ENCODE measurements at regions not wholly inside any gene's neighbourhood (a gene's known extent, or its start where the extent isn't known, plus 50 kb on each side); places are given as distances from the start of the nearest gene placed in this dataset.

GRCh38 chr9:107638521-107639310 lies 149.1 kb upstream of the KLF4 start:
- Mint-ChIP-seq H3K9me3 (no peaks in the 10 kb centered on the region), H3K27ac (0 out of 7 replicates have a peak overlapping the region, but pooled peaks of 1 of the 3 experiments have one; percentile 44), H3K36me3 (ENCODE audit: insufficient read depth in 1 of 3, low read depth in 3 of 3) (no peaks in the 10 kb centered on the region), H3K27me3 (ENCODE audit: low read depth) (peaks cover 35% of the 10 kb centered on the region), H3K4me3 (peak overlapping the region; percentile 66 to 77), H3K4me1 (peaks cover 14 to 27% of the 10 kb centered on the region in 2 experiments)
- H3K14ac ChIP-seq (ENCODE audit: insufficient read depth, low read length), result no peak overlapping the region
- H3K4me2 ChIP-seq (ENCODE audit: insufficient read depth, insufficient read length, low read length), result no peak overlapping the region
- no peak overlapping the region for H2BK120ac ChIP-seq (ENCODE audit: low read depth, low read length, poor library complexity, severe bottlenecking)
- no peaks in the 10 kb centered on the region for H3K79me1 ChIP-seq (ENCODE audit: insufficient read depth, low read depth, low read length, poor library complexity, severe bottlenecking)
- H2AFZ ChIP-seq (ENCODE audit: low read length), result no peak overlapping the region
- no peak overlapping the region for H4K8ac ChIP-seq (replicated peaks; ENCODE audit: insufficient read length, low read depth, low read length)
- no peak overlapping the region for H3K27ac ChIP-seq (ENCODE audit: insufficient read length, low read depth, low read length)
- H3K23me2 ChIP-seq (ENCODE audit: insufficient read length, low read depth, low read length, poor library complexity, severe bottlenecking), result peaks cover 10% of the 10 kb centered on the region
- H3K27me3 ChIP-seq (ENCODE audit: insufficient read depth, low read length), result no peaks in the 10 kb centered on the region
- H3K4me1 ChIP-seq (ENCODE audit: insufficient read depth, low read length), result peaks cover under 1% of the 10 kb centered on the region; the same call in 1 of the 2 replicates
- H3K79me2 ChIP-seq (ENCODE audit: insufficient read depth, low read length), result no peaks in the 10 kb centered on the region
- TF ChIP-seq, protein P1, sequence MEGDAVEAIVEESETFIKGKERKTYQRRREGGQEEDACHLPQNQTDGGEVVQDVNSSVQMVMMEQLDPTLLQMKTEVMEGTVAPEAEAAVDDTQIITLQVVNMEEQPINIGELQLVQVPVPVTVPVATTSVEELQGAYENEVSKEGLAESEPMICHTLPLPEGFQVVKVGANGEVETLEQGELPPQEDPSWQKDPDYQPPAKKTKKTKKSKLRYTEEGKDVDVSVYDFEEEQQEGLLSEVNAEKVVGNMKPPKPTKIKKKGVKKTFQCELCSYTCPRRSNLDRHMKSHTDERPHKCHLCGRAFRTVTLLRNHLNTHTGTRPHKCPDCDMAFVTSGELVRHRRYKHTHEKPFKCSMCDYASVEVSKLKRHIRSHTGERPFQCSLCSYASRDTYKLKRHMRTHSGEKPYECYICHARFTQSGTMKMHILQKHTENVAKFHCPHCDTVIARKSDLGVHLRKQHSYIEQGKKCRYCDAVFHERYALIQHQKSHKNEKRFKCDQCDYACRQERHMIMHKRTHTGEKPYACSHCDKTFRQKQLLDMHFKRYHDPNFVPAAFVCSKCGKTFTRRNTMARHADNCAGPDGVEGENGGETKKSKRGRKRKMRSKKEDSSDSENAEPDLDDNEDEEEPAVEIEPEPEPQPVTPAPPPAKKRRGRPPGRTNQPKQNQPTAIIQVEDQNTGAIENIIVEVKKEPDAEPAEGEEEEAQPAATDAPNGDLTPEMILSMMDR (conservative IDR thresholded peaks at IDR 0.05), result no peak
- no peak overlapping the region for H2AK5ac ChIP-seq (ENCODE audit: insufficient read length, low read length)
- no peak overlapping the region for H2BK5ac ChIP-seq (ENCODE audit: insufficient read length, low read length)
- no peak overlapping the region for H2BK20ac ChIP-seq (ENCODE audit: low read depth, low read length, poor library complexity, severe bottlenecking)
- no CpG with 5 or more reads among the region's 7 CpGs for WGBS (ENCODE audit: extremely low coverage, insufficient read length, low lambda C conversion rate)
- H3K4ac ChIP-seq (ENCODE audit: low read depth, low read length), result no peak overlapping the region
- no peak overlapping the region for H3K56ac ChIP-seq (ENCODE audit: insufficient read length, low read depth, low read length)
- H4K20me1 ChIP-seq (ENCODE audit: control insufficient read depth, insufficient read depth, insufficient read length), result no peaks in the 10 kb centered on the region
- no peak overlapping the region for H2BK15ac ChIP-seq (ENCODE audit: low read depth, low read length)
- no peak overlapping the region for H3K23ac ChIP-seq (ENCODE audit: insufficient read length, low read depth, low read length)
- no peak overlapping the region for H3T11ph ChIP-seq (ENCODE audit: low read length)
- DNase-seq, result no peak
- H3K9me3 ChIP-seq (ENCODE audit: control insufficient read depth, low read depth, low read length), result no peaks in the 10 kb centered on the region
- no peak overlapping the region for H2BK12ac ChIP-seq (ENCODE audit: insufficient read length, low read depth, low read length)
- H4K91ac ChIP-seq (ENCODE audit: insufficient read length, low read depth, low read length), result no peak overlapping the region
- no peak overlapping the region for H3K9ac ChIP-seq (ENCODE audit: extremely low read depth, insufficient read length, low read length)
- no peak overlapping the region for H3K18ac ChIP-seq (ENCODE audit: insufficient read length, low read depth, low read length)
- H4K5ac ChIP-seq (ENCODE audit: insufficient read length, low read depth, low read length), result no peak overlapping the region
